ENCODE measurements at regions not wholly inside any gene's neighbourhood (a gene's known extent, or its start where the extent isn't known, plus 50 kb on each side); places are given as distances from the start of the nearest gene placed in this dataset.

- TF ChIP-seq CTCF (IDR thresholded peaks at IDR 0.05), result no peak
- TF ChIP-seq POLR2A (IDR thresholded peaks at IDR 0.05), result no peak
- TF ChIP-seq POLR2AphosphoS5 (IDR thresholded peaks at IDR 0.05), result no peak
Measured at GRCh38 chr4:19883841-19884240, 367.9 kb upstream of the SLIT2 start.
